ENCODE measurements at regions not wholly inside any gene's neighbourhood (a gene's known extent, or its start where the extent isn't known, plus 50 kb on each side); places are given as distances from the start of the nearest gene placed in this dataset.

DNA sequence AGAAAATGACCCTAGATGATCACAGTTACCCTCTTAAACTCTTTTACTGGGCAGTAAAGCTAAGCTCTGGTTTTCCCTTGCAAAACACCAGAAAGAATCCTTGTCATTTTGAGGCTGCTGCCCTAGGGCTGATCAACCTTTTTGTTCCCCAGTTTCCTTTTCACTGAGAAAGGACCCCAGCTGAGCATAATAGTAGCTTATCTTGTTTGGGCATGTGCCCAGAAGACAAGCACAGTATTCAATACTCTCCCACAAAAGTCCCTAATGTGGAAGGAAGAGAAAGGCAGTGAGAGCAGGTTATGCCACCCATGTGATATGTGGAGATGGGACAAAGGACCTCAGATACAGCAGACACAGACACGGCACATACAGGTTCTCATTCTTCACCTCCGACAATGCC is 332.6 kb upstream of the TMPO start:
- no peak for TF ChIP-seq POLR2AphosphoS5 (IDR thresholded peaks at IDR 0.05; ENCODE audit: low read depth, low read length)
- TF ChIP-seq SIN3A (IDR thresholded peaks at IDR 0.05; ENCODE audit: borderline replicate concordance, low read depth, low read length): no peak

Data from SK-N-SH (cell line).